KMS-11 (cell line): ENCODE measurements at regions not wholly inside any gene's neighbourhood (a gene's known extent, or its start where the extent isn't known, plus 50 kb on each side); places are given as distances from the start of the nearest gene placed in this dataset.

Source experiments
- H2AFZ ChIP-seq: fragments of 200-600 bp; sonication (generic); 2 replicates; pipeline ENCODE4 v1.6.1; 2016; ENCODE audit warnings: antibody characterized with exemption, mixed run types, low read depth
- H3K27ac ChIP-seq: fragments of 200-600 bp; sonication (generic); 2 replicates; pipeline ENCODE4 v1.6.1; 2016; ENCODE audit warnings: mild to moderate bottlenecking, mixed run types
- H3K27me3 ChIP-seq: fragments of 200-600 bp; sonication (generic); 2 replicates; pipeline ENCODE4 v1.6.1; 2017; ENCODE audit warnings: mild to moderate bottlenecking, low read depth, mixed run types, moderate library complexity; ENCODE audit not compliant: insufficient read depth
- H3K36me3 ChIP-seq: fragments of 200-600 bp; sonication (generic); 2 replicates; pipeline ENCODE4 v1.6.1; 2017; ENCODE audit warnings: mild to moderate bottlenecking, mixed run types; ENCODE audit not compliant: insufficient read depth
- H3K4me1 ChIP-seq: fragments of 200-600 bp; sonication (generic); 2 replicates; pipeline ENCODE4 v1.6.1; 2016; ENCODE audit warnings: mild to moderate bottlenecking, low read depth, mixed run types; ENCODE audit not compliant: poor library complexity, severe bottlenecking
- H3K4me2 ChIP-seq: fragments of 200-600 bp; sonication (generic); 2 replicates; pipeline ENCODE4 v1.7.0; 2016; ENCODE audit warnings: mild to moderate bottlenecking, mixed run types
- H3K4me3 ChIP-seq: fragments of 200-600 bp; sonication (generic); IDR thresholded peaks from 2 replicates; pipeline ENCODE4 v1.6.1; 2017; ENCODE audit warnings: low read depth, low read length, mixed read lengths; ENCODE audit not compliant: insufficient read depth
- H3K79me2 ChIP-seq: fragments of 200-600 bp; sonication (generic); 2 replicates; pipeline ENCODE4 v1.6.1; 2016; ENCODE audit warnings: low read depth, mixed run types; ENCODE audit not compliant: insufficient read depth
- H3K9ac ChIP-seq: fragments of 200-600 bp; sonication (generic); 2 replicates; pipeline ENCODE4 v1.6.1; 2016; ENCODE audit warnings: mild to moderate bottlenecking, mixed run types
- H4K20me1 ChIP-seq: fragments of 200-600 bp; sonication (generic); 2 replicates; pipeline ENCODE4 v1.6.1; 2016; ENCODE audit warnings: mild to moderate bottlenecking, mixed run types; ENCODE audit not compliant: insufficient read depth
- TF ChIP-seq, protein P1 (sequence below): fragments of 200-600 bp; sonication (generic); conservative IDR thresholded peaks from 2 replicates; pipeline ENCODE4 v1.6.1; 2017; ENCODE audit warnings: low read depth, mild to moderate bottlenecking, antibody characterized with exemption, low read length, moderate library complexity, mixed read lengths

GRCh38 chr21:28758042-28758882 lies 234.4 kb downstream of the LTN1 start:
- Histone ChIP-seq H3K9ac (no peak overlapping the region), H3K4me3 (no peak overlapping the region), H3K4me1 (no peaks in the 10 kb centered on the region), H4K20me1 (no peaks in the 10 kb centered on the region), H3K4me2 (no peak overlapping the region), H3K27me3 (no peaks in the 10 kb centered on the region), H3K27ac (no peak overlapping the region), H2AFZ (no peak overlapping the region), H3K79me2 (no peaks in the 10 kb centered on the region), H3K36me3 (no peaks in the 10 kb centered on the region)
- TF ChIP-seq, protein P1, sequence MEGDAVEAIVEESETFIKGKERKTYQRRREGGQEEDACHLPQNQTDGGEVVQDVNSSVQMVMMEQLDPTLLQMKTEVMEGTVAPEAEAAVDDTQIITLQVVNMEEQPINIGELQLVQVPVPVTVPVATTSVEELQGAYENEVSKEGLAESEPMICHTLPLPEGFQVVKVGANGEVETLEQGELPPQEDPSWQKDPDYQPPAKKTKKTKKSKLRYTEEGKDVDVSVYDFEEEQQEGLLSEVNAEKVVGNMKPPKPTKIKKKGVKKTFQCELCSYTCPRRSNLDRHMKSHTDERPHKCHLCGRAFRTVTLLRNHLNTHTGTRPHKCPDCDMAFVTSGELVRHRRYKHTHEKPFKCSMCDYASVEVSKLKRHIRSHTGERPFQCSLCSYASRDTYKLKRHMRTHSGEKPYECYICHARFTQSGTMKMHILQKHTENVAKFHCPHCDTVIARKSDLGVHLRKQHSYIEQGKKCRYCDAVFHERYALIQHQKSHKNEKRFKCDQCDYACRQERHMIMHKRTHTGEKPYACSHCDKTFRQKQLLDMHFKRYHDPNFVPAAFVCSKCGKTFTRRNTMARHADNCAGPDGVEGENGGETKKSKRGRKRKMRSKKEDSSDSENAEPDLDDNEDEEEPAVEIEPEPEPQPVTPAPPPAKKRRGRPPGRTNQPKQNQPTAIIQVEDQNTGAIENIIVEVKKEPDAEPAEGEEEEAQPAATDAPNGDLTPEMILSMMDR, result no peak

DNA sequence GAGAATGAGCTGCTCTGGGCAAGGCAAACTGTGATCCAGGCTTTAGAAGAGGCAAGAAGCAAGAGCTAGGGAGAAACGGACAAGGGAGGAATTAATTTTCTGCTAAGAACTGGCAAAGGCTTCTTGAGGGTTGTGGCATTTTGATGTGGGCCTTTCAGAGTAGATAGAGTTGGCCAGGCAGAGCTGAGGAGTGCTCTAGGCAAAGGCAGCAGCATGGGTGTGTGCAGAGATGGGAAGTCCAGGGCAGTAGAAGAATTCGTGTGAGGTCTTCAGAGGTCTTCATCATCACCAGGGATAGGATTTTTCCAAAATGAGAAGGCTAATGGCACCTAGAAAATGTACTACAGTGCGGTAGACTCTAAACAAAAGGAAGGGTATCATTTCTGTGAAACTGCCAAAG lies 237.8 kb downstream of the LTN1 start:
- Histone ChIP-seq H2AFZ (no peak overlapping the region), H3K4me1 (no peaks in the 10 kb centered on the region), H3K27me3 (no peaks in the 10 kb centered on the region), H3K36me3 (no peaks in the 10 kb centered on the region), H3K79me2 (no peaks in the 10 kb centered on the region), H4K20me1 (no peaks in the 10 kb centered on the region), H3K4me2 (no peak overlapping the region), H3K9ac (no peak overlapping the region), H3K27ac (no peak overlapping the region), H3K4me3 (no peak overlapping the region)
- TF ChIP-seq, protein P1, result no peak

- H3K79me2 ChIP-seq, result no peaks in the 10 kb centered on the region
- no peaks in the 10 kb centered on the region for H3K4me1 ChIP-seq
- H3K9ac ChIP-seq, result no peak overlapping the region
- H3K4me3 ChIP-seq, result no peak overlapping the region
- TF ChIP-seq, protein P1, result no peak
- no peaks in the 10 kb centered on the region for H3K36me3 ChIP-seq
- no peak overlapping the region for H3K4me2 ChIP-seq
- no peaks in the 10 kb centered on the region for H4K20me1 ChIP-seq
- no peak overlapping the region for H3K27ac ChIP-seq
- H3K27me3 ChIP-seq, result no peaks in the 10 kb centered on the region
- no peak overlapping the region for H2AFZ ChIP-seq
Measured at GRCh38 chr21:28754127-28754611, 238.5 kb downstream of the LTN1 start.

DNA sequence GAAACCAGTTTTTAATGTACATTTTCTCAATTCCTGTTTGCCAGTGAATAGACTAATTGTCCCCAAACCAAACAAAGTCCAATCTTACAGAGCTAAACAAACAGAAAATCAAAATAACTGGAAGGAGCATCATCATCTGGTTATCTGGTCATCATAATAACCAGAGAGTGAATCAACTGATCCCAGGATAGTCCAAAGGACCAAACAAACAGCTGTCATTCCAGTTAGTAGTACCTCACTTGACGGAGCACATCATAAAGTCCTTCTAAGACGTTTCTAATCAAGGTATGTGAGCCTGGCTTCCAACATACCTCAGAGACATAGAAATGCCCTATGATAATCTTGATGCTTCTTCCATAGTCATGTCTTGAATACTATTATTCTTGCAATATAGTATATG lies 240.5 kb downstream of the LTN1 start:
- Histone ChIP-seq H3K9ac (no peak overlapping the region), H3K4me3 (no peak overlapping the region), H3K27me3 (no peaks in the 10 kb centered on the region), H4K20me1 (no peaks in the 10 kb centered on the region), H3K4me2 (no peak overlapping the region), H3K36me3 (no peaks in the 10 kb centered on the region), H3K79me2 (no peaks in the 10 kb centered on the region), H2AFZ (no peak overlapping the region), H3K4me1 (no peaks in the 10 kb centered on the region), H3K27ac (no peak overlapping the region)
- TF ChIP-seq, protein P1, result no peak
